ENCODE measurements at regions not wholly inside any gene's neighbourhood (a gene's known extent, or its start where the extent isn't known, plus 50 kb on each side); places are given as distances from the start of the nearest gene placed in this dataset.
"Not testable (repeated sequence)": the region's sequence is repeated elsewhere in the genome, so short reads cannot be mapped to it uniquely, and the experiment has no call there.

DNA sequence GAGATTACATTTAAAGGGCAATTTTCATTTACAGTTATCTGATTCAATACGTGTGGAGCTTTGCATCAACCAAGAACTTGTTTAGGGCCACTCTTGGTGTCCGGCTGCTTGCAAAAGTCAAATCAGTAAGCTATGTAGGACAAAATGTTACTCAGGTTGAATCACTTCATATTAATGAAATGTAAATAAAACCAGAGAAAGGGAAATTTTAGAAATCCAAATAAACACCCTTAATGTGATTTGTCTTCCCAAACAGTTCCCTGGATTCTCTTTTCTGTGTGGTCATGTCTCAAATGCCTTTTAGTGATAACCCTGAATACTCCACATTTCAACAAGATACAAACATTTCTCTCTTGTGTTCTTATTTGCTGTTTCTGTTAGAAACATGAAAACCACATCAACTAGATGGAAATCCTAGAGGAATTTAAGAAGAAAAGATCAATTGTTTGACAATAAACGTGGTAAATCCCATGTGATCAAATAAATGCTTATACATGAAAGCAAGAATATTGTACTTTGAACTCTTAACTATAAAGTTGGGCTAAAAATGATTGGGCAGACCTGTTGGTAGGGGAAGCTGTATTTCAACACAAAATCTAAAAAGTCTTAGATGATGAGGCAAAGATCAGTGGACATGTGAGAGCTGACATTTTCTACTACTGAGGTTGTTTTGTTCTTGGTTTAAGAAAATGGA is 101.3 kb downstream of the CDC42EP3 start:
- FAIRE-seq, result no peak
- no peak for DNase-seq (ENCODE audit: low spot score)

DNA sequence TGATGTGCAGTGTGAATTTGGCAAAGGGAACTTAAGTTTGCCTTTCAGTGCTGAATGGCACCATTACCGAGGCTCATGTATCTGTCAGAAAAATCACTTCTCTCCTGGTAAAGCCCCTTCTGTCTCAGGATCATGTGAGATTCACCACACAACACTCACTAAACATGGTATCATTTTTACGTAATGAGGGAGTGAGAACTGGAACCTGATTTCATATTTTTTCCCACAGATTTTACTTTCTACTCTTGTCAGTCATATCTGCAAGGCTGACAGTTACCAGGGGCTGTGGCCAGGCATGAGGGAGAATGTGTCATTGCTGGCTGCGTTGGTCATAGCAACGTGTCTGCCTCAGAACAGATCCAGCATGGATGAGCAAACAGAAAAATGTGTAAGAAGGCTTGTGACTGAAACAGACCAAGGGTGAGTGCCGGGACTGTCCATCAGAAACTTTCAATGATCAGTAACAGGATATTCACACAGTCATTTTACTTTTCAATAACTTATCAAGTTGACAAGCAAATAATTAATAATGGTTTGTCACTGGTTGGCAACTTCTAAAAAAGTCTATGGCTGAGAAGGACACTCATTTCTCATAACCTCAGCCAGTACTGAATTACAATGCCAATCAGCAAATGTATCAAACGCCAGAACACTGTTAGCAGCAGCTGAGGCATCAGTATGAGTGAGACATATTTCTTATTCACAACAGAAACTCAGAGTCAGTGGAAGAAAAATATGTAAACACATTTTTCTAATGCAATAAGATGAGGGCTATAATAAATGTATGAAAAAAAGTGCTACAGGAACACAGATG is 100.5 kb downstream of the CDC42EP3 start:
- DNase-seq (ENCODE audit: low spot score), result peak; percentile 31
- FAIRE-seq, result no peak

DNA sequence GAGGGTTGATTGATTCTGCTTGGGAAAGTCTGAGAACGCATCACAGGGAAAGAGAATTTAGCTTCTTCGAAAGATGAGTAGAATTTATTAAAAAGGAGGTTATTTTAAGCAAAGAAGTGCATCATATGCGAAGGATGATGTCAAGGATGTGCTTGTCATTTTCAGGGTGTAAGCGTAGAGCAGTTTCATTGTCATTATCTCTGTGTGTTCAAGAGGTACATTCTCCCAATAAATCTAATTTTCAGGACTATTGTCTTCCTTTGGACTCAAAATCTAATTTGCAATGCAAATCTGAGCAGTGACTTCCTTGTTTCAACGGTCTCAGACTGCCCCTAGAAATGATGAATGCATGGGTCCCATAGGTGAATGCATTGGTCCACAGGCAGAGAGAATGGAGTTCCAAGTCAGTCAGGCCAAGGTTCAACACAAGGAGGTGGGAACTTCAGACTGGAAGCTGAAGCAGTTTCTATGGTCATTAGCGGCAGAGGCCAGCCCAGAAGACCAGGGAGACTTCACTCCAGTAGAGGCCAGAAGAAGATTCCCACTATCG is 99.8 kb downstream of the CDC42EP3 start:
- no peak for DNase-seq (ENCODE audit: low spot score)
- no peak for FAIRE-seq

- DNase-seq (ENCODE audit: low spot score) (no peak), FAIRE-seq (no peak)
Measured at GRCh38 chr2:37573451-37574388, 97.7 kb downstream of the CDC42EP3 start.

DNA sequence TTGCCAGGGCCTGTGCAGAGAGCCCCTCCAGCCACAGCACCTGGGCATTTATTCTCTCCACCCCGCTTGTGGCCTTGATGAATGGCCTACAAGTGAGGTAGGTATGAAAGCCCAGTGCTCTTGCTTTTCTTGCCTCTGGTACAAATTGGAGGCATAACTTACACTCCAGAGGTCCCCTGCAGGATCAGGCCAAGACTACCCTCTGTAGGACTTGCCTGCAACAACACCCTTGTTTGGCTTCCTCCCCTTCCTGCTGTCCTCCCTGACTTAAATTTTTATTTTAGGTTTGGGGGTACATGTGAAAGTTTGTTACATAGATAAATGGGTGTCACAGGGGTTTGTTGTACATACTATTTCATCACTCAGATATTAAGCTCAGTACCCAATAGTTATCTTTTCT is 95.7 kb downstream of the CDC42EP3 start:
- no peak for DNase-seq (ENCODE audit: low spot score)
- FAIRE-seq, result peak; percentile 35

DNA sequence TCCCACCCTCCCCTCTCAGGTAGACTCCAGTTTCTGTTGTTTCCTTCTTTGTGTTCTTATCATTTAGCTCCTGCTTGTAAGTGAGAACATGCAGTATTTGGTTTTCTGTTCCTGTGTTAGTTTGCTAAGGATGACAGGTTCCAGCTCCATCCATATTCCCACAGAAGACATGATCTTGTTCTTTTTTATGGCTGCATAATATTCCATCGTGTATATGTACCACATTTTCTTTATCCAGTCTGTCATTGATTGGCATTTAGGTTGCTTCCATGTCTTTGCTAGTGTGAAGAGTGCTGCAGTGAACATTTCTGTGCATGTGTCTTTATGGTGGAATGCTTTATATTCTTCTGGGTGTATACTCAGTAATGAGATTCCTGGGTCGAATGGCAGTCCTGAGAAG is 95.2 kb downstream of the CDC42EP3 start:
- not testable (repeated sequence) for FAIRE-seq; DNase-seq (ENCODE audit: low spot score)

DNA sequence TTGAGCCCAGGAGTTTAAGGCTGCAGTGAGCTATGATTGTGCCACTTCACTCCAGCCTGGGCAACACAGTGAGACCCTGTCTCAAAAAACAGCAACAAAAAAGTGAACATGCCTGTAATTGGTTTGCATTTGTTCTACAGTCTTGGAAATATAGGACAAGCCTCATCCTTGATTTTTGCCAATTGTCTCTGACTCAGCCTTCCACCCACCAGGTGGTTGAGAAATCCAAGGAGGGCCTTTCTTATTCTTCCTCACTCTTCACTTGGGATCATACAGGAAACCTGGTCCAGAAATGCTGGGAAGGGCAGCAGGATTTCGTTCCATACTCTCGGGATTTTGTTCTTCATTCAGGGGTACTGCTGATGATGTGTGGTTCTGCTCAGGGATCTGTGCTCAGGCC is 94.6 kb downstream of the CDC42EP3 start:
- DNase-seq (ENCODE audit: low spot score) (no peak), FAIRE-seq (no peak)

DNA sequence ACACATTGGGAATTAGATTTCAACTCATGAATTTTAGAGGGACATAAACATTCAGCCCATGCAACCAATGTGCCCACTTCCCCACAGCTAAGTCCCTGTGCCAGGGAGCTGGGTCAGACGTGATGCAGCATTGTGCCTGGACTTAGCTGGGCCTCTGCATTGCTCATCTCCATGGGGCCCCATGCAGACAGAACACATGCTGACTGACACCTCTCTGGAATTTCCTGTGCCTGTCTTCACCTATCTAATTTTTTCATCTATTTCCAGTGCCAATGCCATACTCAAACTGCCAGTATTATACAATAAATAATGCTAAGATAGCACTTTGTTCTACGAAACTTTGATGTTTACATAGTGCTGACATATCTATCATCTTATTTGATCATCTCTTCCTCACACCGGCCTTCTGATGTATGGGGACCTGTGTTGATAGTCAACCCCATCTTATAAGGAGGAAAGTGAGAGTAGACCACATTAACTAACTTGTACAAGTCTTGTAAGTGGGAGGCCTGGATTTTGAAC is 92.2 kb downstream of the CDC42EP3 start:
- no peak for FAIRE-seq

DNA sequence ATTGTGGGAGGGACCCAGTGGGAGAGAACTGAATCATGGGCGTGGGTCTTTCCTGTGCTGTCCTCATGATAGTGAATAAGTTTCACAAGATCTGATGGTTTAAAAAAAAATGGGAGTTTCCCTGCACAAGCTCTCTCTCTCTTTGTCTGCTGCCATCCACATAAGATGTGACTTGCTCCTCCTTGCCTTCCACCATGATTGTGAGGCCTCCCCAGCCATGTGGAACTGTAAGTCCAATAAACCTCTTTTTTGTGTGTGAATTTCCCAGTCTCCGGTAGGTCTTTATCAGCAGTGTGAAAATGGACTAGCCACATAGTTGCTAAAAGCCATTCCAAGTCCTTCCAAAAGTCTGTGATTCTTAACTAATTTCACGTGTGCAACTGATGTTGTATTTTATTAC is 91.5 kb downstream of the CDC42EP3 start:
- FAIRE-seq; DNase-seq (ENCODE audit: low spot score): not testable (repeated sequence)

More for the DNA sequence above, 92.2 kb downstream of the CDC42EP3 start:
- no peak for DNase-seq (ENCODE audit: low spot score)

DNA sequence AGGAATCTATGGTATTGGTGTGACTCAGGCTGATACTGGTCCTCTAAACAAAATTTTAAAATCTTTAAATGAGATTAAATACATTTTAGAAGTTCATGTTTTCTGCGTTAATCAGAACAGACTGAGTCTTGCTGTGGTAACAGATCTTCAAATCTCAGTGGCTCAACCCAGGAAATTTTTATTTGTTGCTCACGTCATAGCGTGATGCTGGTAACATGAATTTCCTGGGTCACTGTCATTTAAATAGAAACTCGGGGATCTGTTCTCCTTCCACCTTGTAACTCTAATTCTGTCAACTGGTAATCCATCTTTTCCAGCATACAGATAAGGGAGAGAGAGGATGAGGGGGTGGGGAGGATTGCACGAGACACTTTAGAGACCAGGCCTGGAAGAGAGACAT is 90.0 kb downstream of the CDC42EP3 start:
- no peak for FAIRE-seq

DNA sequence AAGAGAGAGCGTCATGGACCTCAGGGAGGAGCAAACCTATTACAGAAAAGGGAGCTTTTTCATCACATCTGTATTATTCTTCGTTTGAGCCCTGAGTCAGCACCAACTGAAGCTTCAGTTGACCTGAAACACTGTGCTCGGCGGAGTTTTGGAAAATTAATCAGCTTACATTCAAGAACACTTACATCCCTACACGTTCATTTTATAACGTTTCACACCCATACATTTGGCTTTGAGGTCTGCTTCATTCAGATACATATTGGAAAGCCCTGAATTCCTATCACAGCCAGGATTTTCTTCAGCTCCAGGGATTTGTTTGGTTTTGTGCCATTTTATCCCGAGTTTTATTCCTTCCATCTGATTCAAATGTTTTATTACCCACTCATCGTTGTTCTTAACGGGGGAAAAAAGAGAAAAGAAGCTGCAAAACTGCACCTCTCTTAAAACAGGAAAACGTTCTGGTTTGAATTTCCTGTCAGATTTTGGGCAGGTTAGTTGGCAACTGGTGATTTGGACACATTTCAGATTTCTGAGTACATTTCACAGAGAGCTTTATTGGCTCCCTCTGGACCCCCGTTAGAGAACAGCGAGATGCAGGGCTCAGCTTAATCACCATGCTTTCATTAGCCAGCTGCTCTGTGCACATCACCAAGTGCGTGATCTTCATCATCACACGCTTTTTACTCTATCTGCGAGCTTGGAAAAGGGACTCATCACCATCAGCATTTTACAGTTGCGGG is 88.8 kb downstream of the CDC42EP3 start:
- DNase-seq (ENCODE audit: low spot score) (no peak), FAIRE-seq (no peak)

More for the DNA sequence above, 90.0 kb downstream of the CDC42EP3 start:
- DNase-seq (ENCODE audit: low spot score), result no peak

DNA sequence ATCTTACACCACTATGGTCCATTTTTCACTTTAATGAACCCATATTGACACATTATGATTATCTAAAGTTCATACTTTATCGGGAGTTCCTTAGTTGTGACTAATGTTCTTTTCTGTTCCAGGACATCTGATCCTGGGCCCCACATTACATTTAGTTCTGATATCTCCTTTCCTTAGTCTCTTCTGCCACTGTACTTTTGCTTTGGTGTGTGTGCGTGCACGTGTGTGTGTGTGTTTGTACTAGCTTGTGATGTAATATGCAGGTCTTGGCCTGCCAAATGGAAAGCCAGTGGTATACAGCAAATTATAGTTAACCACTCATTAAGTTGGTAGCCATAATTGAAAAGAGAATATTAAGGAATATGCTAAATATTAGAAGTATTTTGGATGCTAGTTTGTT is 88.0 kb downstream of the CDC42EP3 start:
- DNase-seq (ENCODE audit: low spot score) (no peak), FAIRE-seq (no peak)

DNA sequence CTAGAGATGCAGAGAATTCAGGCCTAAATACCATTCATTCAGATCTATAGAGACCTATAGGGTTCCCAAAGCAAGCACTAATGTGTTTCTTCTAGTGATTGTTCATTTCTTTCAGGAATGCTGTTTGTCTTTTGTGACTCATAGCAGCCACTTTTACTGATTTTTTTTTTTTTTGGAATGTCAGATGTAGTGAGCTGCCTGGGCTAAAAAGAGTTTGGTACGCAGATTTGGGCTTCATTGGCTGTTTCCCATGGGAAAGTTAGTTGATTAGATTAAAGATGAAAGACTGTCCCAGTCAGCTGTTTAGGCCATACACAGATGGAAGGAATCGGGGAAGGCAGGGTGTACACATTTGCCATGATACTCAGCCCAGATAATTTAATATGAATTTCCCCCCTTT is 87.6 kb downstream of the CDC42EP3 start:
- FAIRE-seq, result no peak
- DNase-seq (ENCODE audit: low spot score), result peak; percentile 65

DNA sequence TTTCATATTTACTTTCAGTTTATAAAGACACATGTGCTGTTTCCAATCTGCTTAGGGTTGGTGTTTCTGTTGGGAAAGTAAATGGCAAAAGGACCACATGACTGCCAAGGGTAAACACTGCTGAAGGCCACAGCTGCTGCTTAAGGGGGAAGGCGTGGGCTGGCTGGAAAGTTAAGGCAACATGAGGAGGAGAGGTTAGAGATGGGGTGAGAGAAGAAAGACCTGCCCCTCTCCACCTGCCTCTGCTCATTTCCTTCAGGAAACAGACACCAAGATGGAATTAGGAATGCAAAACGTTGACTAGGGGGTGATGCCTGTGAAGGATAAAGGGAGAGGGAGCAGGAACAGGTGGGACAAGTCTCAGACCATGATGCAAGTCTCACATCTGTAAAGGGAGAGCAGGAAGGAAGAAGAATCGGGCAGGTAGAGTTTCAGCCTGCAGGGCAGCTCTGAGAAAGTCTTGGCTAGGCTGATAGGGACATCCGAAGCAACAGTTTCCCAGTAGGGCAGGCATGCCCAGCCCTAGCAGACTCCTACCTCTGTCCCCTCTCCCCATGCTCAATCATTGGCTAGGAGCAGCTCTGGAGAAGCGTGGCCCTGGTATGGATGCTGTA is 86.0 kb downstream of the CDC42EP3 start:
- no peak for FAIRE-seq
- DNase-seq (ENCODE audit: low spot score), result no peak

- DNase-seq (ENCODE audit: low spot score), result peak; percentile 62
- no peak for FAIRE-seq
Measured at GRCh38 chr2:37585982-37586621, 85.3 kb downstream of the CDC42EP3 start.

GRCh38 chr2:37586663-37587317 is 84.7 kb downstream of the CDC42EP3 start:
- FAIRE-seq (no peak), DNase-seq (ENCODE audit: low spot score) (no peak)

GRCh38 chr2:37587817-37588216 is 83.6 kb downstream of the CDC42EP3 start:
- no peak for DNase-seq (ENCODE audit: low spot score)
- FAIRE-seq, result no peak

DNA sequence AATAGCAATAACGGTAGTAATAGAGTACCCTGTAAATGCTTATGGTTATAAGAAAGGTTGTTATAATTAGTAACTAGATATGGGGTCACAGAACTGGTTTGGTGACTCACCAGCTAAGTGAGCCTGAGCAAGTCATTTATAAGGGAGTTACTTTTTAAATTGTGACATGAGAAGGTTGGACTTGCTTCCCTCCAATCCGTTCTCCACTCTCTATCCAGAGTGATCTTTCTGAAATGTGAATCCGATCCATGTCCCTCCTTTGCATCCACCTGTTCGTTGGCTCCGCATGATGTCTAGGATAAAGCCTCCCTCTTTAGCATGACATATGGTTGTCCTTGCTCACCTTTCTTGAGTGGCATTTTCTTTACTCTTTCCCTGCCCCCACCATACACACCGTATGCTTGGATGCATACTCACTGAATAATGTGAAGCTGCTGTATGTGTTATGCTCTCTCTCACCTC is 83.1 kb downstream of the CDC42EP3 start:
- FAIRE-seq (no peak), DNase-seq (ENCODE audit: low spot score) (no peak)

DNA sequence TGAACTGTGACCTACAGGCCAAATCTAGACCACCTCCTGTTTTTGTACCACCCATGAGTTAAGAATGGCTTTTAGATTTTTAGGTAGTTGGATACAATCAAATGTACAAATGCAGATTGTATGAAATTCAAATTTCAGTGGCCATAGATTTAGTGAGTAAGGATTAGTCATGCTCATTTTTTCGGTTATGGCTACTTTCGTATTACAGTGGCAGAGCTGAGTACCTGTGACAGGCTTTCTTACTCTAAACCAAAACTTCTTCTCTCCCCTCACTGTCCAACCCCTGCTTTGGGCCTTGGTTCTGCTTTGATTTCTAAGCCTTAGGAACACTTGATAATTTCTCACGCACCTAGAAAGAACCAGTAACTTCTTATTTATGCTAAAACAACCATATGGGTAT is 82.1 kb downstream of the CDC42EP3 start:
- FAIRE-seq, result peak; percentile 17
- no peak for DNase-seq (ENCODE audit: low spot score)
